GM19463 (cell line): ENCODE measurements at regions not wholly inside any gene's neighbourhood (a gene's known extent, or its start where the extent isn't known, plus 50 kb on each side); places are given as distances from the start of the nearest gene placed in this dataset.
A peak's percentile ranks its signal among the peaks of the same experiment; 100 is the strongest.

Experiments used
- ATAC-seq: cut with Tn5 transposase; IDR thresholded peaks from one replicate; pipeline ENCODE4 v1.9.1; 2021; ENCODE audit warnings: mild to moderate bottlenecking, moderate library complexity; ENCODE audit not compliant: unreplicated experiment

GRCh38 chr6:24987446-24988115 lies 51.8 kb upstream of the RIPOR2 start:
- ATAC-seq = no peak

GRCh38 chr6:24988562-24988961 lies 52.8 kb upstream of the RIPOR2 start:
- ATAC-seq = no peak

- no peak for ATAC-seq
These were observed 54.6 kb upstream of the RIPOR2 start for GRCh38 chr6:24990236-24990845.

- ATAC-seq = peak; percentile 5
These were observed 55.4 kb upstream of the RIPOR2 start for GRCh38 chr6:24990944-24991809.

GRCh38 chr6:24991810-24992467 lies 56.2 kb upstream of the RIPOR2 start:
- ATAC-seq = peak; percentile 84

- ATAC-seq = no peak
These were observed 59.1 kb upstream of the RIPOR2 start for GRCh38 chr6:24994812-24995211.

GRCh38 chr6:24995270-24995669 lies 59.5 kb upstream of the RIPOR2 start:
- no peak for ATAC-seq

GRCh38 chr6:24996269-24996836 lies 60.6 kb upstream of the RIPOR2 start:
- ATAC-seq = no peak

- ATAC-seq = no peak
These were observed 61.5 kb upstream of the RIPOR2 start for GRCh38 chr6:24997231-24997630.

GRCh38 chr6:24997905-24998304 lies 62.1 kb upstream of the RIPOR2 start:
- no peak for ATAC-seq

- no peak for ATAC-seq
These were observed 66.7 kb upstream of the RIPOR2 start for GRCh38 chr6:25002326-25003091.

GRCh38 chr6:25004357-25004756 lies 68.6 kb upstream of the RIPOR2 start:
- no peak for ATAC-seq

- ATAC-seq = no peak
These were observed 69.2 kb upstream of the RIPOR2 start for GRCh38 chr6:25005010-25005409.

- ATAC-seq = no peak
These were observed 70.3 kb upstream of the RIPOR2 start for GRCh38 chr6:25006075-25006474.

GRCh38 chr6:25006565-25007001 lies 70.8 kb upstream of the RIPOR2 start:
- no peak for ATAC-seq

GRCh38 chr6:25007269-25007699 lies 71.5 kb upstream of the RIPOR2 start:
- peak; percentile 87 for ATAC-seq

- ATAC-seq = no peak
These were observed 73.1 kb upstream of the RIPOR2 start for GRCh38 chr6:25008707-25009392.

- no peak for ATAC-seq
These were observed 73.6 kb upstream of the RIPOR2 start for GRCh38 chr6:25009393-25009710.

- ATAC-seq = no peak
These were observed 74.4 kb upstream of the RIPOR2 start for GRCh38 chr6:25010176-25010575.
